GM12873 (cell line): ENCODE measurements at regions not wholly inside any gene's neighbourhood (a gene's known extent, or its start where the extent isn't known, plus 50 kb on each side); places are given as distances from the start of the nearest gene placed in this dataset.

Experiments
- TF ChIP-seq, protein P1 (sequence below): IDR thresholded peaks from 2 replicates; pipeline ENCODE4 v1.5.1; 2012; ENCODE audit warnings: low read depth, mild to moderate bottlenecking, moderate library complexity, low read length, control low read depth; ENCODE audit not compliant: insufficient read depth; ENCODE audit errors: missing control alignments

DNA sequence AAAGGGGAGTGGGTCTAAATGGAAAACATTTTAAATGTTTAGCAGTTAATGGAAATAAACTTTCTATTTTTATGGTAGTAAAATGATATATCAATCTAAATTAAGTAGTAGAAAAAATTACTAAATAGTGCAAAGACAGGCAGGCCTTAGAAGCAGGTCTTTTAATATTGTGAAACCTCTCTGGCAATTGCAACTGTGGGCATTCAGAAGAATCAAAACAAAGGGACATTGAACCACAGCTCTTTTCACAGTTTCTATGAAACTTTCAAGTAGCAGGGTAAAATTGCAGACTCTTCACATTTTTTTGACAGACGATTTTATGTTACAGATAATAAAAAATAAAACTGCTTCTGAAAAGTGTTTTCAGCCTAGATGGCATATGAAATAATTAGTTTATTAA, 533.7 kb downstream of the BCKDHB start:
- TF ChIP-seq, protein P1, sequence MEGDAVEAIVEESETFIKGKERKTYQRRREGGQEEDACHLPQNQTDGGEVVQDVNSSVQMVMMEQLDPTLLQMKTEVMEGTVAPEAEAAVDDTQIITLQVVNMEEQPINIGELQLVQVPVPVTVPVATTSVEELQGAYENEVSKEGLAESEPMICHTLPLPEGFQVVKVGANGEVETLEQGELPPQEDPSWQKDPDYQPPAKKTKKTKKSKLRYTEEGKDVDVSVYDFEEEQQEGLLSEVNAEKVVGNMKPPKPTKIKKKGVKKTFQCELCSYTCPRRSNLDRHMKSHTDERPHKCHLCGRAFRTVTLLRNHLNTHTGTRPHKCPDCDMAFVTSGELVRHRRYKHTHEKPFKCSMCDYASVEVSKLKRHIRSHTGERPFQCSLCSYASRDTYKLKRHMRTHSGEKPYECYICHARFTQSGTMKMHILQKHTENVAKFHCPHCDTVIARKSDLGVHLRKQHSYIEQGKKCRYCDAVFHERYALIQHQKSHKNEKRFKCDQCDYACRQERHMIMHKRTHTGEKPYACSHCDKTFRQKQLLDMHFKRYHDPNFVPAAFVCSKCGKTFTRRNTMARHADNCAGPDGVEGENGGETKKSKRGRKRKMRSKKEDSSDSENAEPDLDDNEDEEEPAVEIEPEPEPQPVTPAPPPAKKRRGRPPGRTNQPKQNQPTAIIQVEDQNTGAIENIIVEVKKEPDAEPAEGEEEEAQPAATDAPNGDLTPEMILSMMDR: no peak

DNA sequence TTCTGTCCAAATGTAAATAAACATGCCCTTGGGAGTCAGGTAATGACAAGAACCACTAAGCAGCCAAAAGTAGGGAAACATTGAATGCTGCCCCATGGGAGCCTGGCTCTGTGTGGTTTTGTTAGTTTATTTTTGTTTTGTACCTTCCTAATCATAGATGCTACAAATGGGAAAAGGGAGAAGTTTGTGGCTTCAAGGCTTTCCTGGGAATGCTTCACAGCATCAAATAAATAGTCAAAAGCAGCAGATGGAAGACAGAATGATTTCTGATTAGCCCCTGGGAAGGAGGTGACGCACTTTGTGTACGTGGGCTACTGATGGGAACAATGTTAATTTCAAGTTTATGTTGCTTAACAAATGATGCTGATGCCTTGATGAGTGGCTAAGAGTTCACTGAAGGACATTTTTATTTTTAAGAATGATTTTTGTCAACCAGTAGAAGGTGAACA, 532.7 kb downstream of the BCKDHB start:
- TF ChIP-seq, protein P1: no peak

DNA sequence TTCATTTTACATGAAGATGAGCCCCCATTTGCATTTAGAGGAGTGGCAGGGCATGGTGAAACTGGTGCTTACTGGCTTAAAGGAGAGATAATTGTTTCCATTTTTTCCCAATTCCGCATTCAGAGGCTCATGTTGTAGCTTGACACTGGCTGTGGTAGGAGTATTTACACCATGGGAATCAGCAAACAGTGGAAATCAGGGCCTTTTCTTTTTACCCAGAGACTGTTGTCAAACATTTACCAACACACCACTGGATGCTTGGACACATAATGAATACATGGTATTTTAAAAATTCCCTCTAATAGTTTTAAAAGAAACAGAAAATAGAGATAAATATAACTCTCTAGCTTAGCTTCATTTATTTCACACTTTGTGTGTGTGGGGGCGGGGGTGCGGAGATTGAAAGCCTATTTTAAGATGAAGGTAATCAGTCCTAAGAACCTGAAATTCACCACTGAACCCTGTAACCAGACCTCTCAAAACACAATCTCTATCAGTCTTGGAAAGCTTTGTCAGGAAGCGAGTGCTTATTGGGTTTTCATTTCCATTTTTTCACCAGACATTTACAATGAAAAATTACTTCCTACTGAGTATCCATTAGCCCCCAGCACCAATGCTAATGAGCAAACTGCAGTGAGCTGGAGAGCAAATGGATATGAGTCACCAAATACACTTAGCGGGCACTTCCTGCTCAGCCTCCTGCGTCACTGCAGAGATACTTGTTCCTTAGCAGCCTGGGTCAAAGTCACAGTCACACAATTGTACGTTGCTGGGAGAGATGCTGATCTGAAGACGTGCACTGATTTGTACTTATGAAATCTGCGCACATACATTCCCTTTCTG, 532.0 kb downstream of the BCKDHB start:
- TF ChIP-seq, protein P1: no peak

DNA sequence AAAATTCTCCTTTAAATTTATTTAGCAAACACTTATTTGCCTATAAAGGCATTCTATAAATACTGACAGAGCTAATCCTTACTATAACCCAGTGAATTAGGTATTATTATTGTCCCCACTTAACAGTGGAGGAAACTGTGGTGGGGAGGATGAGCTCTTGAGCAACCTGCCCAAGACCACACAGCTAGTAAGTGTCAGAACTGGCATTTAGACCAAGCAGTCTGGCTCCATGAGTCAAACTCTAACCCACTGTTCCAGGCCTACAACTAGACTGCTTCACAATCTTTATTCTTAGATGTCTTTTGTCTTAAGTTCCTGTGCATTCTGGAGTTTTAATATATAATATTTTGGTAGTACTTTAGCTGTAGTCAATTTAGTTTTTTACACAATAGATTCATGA, 530.8 kb downstream of the BCKDHB start:
- TF ChIP-seq, protein P1: no peak

DNA sequence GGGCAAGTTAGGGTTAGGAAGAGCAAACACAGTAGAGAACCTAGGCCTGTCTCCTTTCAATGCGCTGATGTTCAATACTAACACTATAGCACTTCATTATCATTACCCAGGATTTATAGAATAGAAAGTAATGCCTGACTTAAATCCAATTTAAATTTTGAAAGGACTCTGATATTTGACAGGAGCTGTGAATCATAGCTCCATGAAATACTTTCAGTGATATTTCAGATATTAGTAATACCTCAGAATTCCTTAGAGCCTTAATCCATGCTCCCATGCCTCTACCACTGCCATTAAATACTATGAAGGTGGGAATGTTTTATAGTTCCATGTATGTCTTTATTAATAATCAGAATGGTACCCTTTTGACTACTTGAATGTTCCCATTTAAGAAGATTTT, 530.2 kb downstream of the BCKDHB start:
- TF ChIP-seq, protein P1: no peak

DNA sequence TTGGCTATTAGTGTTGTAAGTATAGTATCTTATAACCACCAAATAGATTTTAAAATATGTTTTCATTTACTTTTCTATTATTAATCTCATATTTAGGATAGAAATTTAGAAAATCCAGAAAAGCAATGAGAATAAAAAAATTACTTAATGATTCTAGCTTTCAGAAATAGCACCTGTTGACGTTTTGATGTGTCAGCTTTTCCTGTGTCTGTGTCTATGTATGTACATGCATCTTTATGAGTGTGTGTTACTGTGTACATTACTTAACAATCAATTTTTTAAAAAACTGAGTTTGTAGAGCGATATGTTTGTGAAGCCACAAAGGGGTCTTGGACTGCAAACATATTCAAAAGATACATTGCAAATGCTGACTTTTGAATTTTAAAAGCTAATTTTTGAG, 526.9 kb downstream of the BCKDHB start:
- TF ChIP-seq, protein P1: no peak

DNA sequence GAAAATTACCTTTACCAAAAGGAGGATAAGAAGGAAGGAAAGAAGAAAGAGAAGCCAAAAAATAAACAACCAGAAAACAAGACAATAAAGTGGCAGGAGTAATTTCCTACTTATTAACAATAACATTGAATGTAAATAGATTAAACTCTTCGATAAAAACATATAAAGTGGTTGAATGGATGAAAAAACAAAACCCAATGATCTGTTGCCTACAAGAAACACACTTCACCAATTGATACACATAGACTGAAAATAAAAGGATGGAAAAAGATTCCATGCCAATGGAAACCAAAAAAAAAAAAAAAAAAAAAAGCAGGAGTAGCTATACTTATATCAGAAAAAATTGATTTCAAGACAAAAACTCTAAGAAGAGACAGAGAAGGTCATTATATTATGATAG, 518.9 kb downstream of the BCKDHB start:
- TF ChIP-seq, protein P1: no peak
